CD4-positive, alpha-beta T cell treated with Interleukin-4 for 4 hours (primary cell): ENCODE measurements at regions not wholly inside any gene's neighbourhood (a gene's known extent, or its start where the extent isn't known, plus 50 kb on each side); places are given as distances from the start of the nearest gene placed in this dataset.

Experiments
- DNase-seq: peaks from one replicate; pipeline ENCODE4 v3.0.0-alpha.2; 2020

DNA sequence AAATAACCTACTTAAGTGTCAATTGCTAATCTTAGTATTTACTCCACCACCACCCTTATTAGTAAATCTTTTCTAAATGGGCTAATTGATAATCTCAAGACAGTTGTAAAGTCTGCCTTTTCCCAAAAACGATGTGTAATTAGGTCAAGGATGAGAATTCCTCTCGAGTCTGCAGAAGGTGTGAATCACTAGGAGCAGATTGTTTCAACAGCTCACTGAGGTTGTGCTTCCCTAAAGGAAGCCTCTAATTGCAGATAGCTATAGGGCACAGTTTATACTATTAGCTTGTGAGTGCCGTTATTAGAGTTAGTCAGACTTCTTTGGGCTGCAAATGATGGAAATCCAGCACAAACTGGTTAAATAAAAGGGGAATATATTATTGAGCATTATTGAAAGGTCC lies 84.9 kb downstream of the C11orf91 start:
- no peak for DNase-seq

- no peak for DNase-seq
Measured at GRCh38 chr11:33613404-33613803, 87.2 kb downstream of the C11orf91 start.

- DNase-seq = no peak
Measured at GRCh38 chr11:33610903-33611302, 89.7 kb downstream of the C11orf91 start.

- DNase-seq = no peak
Measured at GRCh38 chr11:33608386-33608785, 92.2 kb downstream of the C11orf91 start.

DNA sequence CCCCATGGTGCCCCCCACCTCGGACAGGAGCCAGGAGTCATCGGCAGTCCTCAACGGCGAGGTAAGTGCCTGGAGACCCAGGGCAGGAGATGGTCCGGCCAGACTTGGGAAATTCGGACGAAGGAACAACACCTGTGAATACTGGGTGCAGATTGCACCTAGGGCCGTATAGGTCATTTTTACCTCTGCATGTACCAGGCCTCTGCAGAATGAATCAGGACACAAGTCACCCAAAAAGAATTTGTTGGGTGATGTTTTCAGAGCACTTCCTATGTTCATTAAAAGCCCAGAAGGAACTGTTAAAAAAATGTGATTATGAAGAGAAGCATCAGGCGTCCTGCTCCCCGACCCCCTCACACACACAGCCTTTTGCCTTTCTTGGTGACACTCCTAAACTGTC lies 93.9 kb downstream of the C11orf91 start:
- DNase-seq = no peak

DNA sequence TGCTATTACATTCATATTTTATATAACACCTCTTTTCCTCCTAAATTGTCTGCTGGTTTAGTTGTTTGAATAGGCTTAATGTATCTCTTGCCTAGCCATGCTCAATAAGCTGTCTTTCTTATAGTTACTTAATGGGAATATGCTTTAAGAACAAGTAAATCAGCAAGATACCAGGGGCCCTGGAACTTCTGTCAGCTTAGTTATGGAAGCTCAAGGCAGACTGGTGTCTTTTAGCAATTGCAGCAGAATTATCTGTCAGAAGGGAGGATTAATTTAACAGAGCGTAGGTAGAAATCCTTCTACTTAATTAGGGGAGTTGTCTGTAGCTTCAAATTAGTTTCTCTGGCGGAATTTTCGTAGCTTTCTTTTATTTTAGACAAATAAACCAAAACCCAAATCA lies 94.9 kb downstream of the C11orf91 start:
- DNase-seq = no peak

GRCh38 chr11:33598426-33599069 lies 102.1 kb downstream of the C11orf91 start:
- DNase-seq = no peak

- DNase-seq = no peak
Measured at GRCh38 chr11:33594188-33594587, 106.4 kb downstream of the C11orf91 start.

GRCh38 chr11:33590441-33590840 lies 110.2 kb downstream of the C11orf91 start:
- no peak for DNase-seq

- DNase-seq = no peak
Measured at GRCh38 chr11:33588056-33588455, 112.6 kb downstream of the C11orf91 start.

- no peak for DNase-seq
Measured at GRCh38 chr11:33585586-33586209, 114.9 kb downstream of the C11orf91 start.

GRCh38 chr11:33582636-33583325 lies 117.8 kb downstream of the C11orf91 start:
- no peak for DNase-seq

GRCh38 chr11:33579101-33579500 lies 121.5 kb downstream of the C11orf91 start:
- DNase-seq = no peak

DNA sequence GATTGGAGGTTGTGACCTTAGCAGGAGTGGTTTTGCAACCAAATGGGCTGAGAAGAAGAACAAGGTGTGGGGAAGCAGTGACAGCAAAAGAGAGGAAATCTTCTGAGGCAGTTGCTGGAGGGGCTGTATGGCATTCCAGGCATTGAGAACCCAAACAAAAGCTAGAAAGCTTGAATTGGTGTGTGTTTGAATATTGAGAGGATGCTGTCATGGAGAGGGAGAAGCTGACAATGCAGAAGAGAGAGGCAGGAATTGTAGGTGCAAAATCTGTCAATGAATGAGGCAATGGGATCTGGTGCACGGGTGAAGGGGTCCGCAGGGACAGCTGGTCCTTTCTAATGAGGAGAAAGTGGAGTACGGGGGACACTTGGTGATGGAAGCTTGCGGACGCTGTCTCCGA lies 123.4 kb downstream of the C11orf91 start:
- no peak for DNase-seq

- no peak for DNase-seq
Measured at GRCh38 chr11:33575311-33575710, 125.3 kb downstream of the C11orf91 start.

- no peak for DNase-seq
Measured at GRCh38 chr11:33574331-33574730, 126.3 kb downstream of the C11orf91 start.

- DNase-seq = no peak
Measured at GRCh38 chr11:33569333-33569732, 131.3 kb downstream of the C11orf91 start.

GRCh38 chr11:33567004-33567403 lies 133.6 kb downstream of the C11orf91 start:
- no peak for DNase-seq

DNA sequence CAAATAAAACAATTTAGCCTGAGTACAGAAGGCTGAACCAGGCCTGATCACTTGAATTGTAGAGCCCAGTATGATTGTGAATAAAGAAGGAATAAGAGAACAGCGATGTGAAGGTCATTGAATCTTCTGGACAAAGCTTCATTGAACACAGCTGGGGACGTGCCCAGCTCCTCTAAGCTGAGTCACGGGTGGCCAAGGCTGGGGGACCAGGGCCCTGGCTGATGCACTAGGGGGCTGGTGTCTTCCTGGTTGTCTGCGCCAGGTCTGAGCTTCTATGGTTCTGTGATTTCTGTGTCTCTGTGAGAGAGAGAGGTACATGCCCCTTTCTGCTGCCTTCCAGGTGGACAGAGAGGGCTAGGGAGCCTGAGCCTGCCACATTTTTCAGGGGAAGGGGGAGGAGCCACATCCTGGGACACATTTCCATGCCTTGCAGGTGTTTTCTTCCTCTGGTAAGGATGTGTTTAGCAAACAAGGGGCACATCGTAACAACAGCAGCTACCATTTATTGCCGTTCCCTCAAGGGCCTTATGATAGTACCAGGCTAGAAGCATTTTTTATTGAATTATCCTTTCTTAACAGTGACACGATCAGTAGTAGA lies 135.7 kb downstream of the C11orf91 start:
- no peak for DNase-seq

GRCh38 chr11:33560729-33561128 lies 139.9 kb downstream of the C11orf91 start:
- no peak for DNase-seq

DNA sequence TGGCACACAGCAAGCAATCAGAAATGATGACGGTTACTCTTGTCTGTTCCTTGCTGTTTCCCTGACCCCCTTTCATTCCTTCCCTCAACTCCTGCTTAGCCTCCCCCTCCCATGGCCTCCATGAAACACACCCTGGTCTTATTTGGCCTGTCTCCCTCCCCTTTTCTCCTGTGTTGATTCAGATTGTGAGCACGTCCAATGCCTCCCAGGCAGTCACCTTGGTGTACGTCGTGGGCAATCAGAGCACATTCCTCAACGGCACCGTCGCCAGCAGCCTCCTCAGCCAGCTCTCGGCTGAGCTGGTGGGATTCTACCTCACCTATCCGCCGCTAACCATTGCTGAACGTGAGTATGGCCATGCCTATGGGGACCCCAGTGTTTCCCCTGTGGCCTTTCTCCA lies 141.1 kb downstream of the C11orf91 start:
- no peak for DNase-seq

- DNase-seq = no peak
Measured at GRCh38 chr11:33558097-33558496, 142.5 kb downstream of the C11orf91 start.

GRCh38 chr11:33557201-33557600 lies 143.4 kb downstream of the C11orf91 start:
- no peak for DNase-seq

GRCh38 chr11:33554219-33554618 lies 146.4 kb downstream of the C11orf91 start:
- DNase-seq = no peak
